ENCODE measurements at regions not wholly inside any gene's neighbourhood (a gene's known extent, or its start where the extent isn't known, plus 50 kb on each side); places are given as distances from the start of the nearest gene placed in this dataset.

GRCh38 chr13:50670272-50670671 is 173.2 kb downstream of the DLEU7 start:
- no peak for DNase-seq (ENCODE audit: low spot score)

- no peak for DNase-seq (ENCODE audit: low spot score)
These were observed 172.5 kb downstream of the DLEU7 start for GRCh38 chr13:50670847-50671496.

GRCh38 chr13:50671497-50671850 is 172.0 kb downstream of the DLEU7 start:
- DNase-seq (ENCODE audit: low spot score): no peak

GRCh38 chr13:50672025-50672424 is 171.5 kb downstream of the DLEU7 start:
- no peak for DNase-seq (ENCODE audit: low spot score)

- no peak for DNase-seq (ENCODE audit: low spot score)
These were observed 167.8 kb downstream of the DLEU7 start for GRCh38 chr13:50675651-50676050.

GRCh38 chr13:50676602-50677001 is 166.9 kb downstream of the DLEU7 start:
- no peak for DNase-seq (ENCODE audit: low spot score)

GRCh38 chr13:50677258-50677657 is 166.2 kb downstream of the DLEU7 start:
- no peak for DNase-seq (ENCODE audit: low spot score)

GRCh38 chr13:50677687-50678463 is 165.6 kb downstream of the DLEU7 start:
- no peak for DNase-seq (ENCODE audit: low spot score)

GRCh38 chr13:50678464-50679162 is 164.9 kb downstream of the DLEU7 start:
- no peak for DNase-seq (ENCODE audit: low spot score)

GRCh38 chr13:50679321-50679720 is 164.2 kb downstream of the DLEU7 start:
- DNase-seq (ENCODE audit: low spot score): no peak

- DNase-seq (ENCODE audit: low spot score): no peak
These were observed 161.5 kb downstream of the DLEU7 start for GRCh38 chr13:50682002-50682401.

GRCh38 chr13:50682966-50683365 is 160.5 kb downstream of the DLEU7 start:
- DNase-seq (ENCODE audit: low spot score): no peak

- no peak for DNase-seq (ENCODE audit: low spot score)
These were observed 159.1 kb downstream of the DLEU7 start for GRCh38 chr13:50684366-50684765.

- DNase-seq (ENCODE audit: low spot score): no peak
These were observed 158.0 kb downstream of the DLEU7 start for GRCh38 chr13:50685491-50685890.

- DNase-seq (ENCODE audit: low spot score): no peak
These were observed 157.5 kb downstream of the DLEU7 start for GRCh38 chr13:50685956-50686355.

GRCh38 chr13:50686551-50686950 is 156.9 kb downstream of the DLEU7 start:
- DNase-seq (ENCODE audit: low spot score): no peak

- no peak for DNase-seq (ENCODE audit: low spot score)
These were observed 155.9 kb downstream of the DLEU7 start for GRCh38 chr13:50687545-50687944.

- DNase-seq (ENCODE audit: low spot score): no peak
These were observed 153.5 kb downstream of the DLEU7 start for GRCh38 chr13:50690006-50690405.

- DNase-seq (ENCODE audit: low spot score): no peak
These were observed 152.3 kb downstream of the DLEU7 start for GRCh38 chr13:50691176-50691680.

GRCh38 chr13:50691681-50692263 is 151.7 kb downstream of the DLEU7 start:
- DNase-seq (ENCODE audit: low spot score): no peak

- no peak for DNase-seq (ENCODE audit: low spot score)
These were observed 151.0 kb downstream of the DLEU7 start for GRCh38 chr13:50692396-50692915.

GRCh38 chr13:50693727-50694126 is 149.8 kb downstream of the DLEU7 start:
- no peak for DNase-seq (ENCODE audit: low spot score)

Data from mesenteric fat pad (tissue), 1 donor.